RCC 7860 (cell line): ENCODE measurements at regions not wholly inside any gene's neighbourhood (a gene's known extent, or its start where the extent isn't known, plus 50 kb on each side); places are given as distances from the start of the nearest gene placed in this dataset.

ENCODE experiments used
- DNase-seq: peaks from one replicate; pipeline ENCODE4 v3.0.0-alpha.2; 2015; ENCODE audit warnings: low spot score
- FAIRE-seq: peaks from 2 replicates; lab custom pipeline; 2012; peaks lifted over from hg19 to GRCh38; lab: Jason Lieb, UNC

DNA sequence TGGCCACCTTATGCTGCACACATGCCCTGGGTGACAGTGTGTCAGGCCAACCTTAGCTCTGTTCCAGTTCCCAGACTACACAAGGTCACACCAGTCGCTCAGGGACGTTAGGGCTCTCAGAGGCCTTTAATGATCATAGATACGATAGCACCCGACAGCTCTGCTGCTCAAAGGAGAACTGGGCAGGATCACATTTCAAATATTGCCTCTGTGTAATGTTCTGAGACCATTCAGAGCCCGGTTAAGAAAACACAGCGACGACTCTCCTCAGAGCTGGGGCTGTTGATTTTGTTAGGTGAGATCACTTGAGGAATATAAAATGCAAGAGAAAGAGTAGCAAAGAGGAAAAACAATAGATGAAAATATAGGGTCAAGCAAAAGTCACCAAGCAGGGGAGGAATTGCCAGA is 166.6 kb upstream of the TANK start:
- no peak for DNase-seq
- FAIRE-seq = no peak

DNA sequence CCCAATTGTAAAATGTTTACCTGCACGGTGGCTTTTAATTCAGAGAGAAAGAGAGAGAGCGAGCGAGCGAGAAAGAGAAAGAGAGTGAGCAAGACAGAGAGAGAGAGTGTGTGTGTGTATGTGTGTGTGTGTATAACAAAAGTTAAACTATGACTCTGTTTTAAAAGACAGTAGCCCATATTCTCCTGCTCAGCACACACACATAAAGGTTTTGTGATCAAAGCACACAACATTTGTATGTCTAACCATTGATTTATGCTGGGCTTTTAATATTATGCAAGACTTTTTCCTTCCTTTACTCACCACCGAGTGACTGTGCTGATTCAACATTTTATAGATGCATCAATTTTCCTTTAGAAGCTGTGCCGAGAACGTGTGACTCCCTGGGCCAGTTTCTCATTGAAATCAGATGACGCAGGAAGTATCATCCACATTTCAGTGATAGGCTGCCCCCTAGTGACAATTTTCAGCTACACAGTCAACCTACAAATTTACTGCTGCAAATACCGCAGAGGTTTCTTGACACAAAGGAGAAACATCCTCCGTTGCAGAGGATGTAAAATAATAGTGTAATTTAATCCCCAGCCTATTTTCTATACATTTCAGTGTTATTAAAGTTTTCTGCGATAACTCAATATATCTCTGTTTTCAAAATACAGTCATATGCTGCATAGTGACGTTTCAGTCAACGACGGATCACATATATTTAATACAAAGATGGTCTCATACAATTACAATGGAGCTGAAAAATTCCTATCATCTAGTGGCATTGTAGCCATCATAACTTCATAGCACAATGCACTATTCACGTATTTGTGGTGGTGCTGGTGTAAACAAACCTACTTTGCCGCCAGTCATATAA is 165.9 kb upstream of the TANK start:
- peak; percentile 62 for FAIRE-seq

DNA sequence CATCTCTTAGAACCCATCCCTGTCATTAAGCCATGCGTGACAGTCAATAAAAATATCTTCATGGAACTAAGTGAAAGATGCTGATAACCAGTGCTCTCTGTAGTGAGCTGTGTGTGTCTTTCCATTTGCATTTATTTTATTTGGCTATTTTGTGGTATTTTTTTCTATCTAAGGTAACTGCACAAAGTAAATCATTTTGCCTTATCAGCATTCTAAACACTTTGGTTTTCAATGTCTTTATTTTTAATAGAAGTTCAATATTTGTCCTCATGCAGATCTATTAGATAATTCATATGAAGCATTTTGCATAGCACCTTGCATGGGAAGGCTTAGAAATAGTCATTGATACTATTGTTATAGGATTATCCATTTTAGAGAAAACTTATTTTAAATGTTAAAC is 163.6 kb upstream of the TANK start:
- FAIRE-seq (no peak), DNase-seq (no peak)

More for the DNA sequence above, 165.9 kb upstream of the TANK start:
- DNase-seq = peak; percentile 70

DNA sequence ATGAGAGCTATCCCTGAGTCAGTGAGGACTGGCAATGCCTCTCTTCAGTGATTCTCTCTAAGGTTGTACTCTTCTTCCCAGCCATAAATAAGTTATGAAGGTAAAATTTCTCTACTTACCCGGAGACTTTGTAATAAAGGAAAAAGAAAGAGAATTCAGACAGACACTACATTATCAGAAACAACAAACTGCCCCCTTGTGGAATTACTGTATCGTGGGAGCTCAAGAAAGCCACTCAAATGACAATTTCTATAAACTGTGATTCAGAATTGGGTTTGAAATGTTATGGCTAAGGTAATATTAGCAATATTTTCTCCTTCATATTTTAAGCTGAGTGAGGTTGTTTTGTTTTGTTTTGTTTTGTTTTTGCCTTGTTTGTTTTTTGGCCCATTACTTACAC is 155.8 kb upstream of the TANK start:
- no peak for FAIRE-seq
- DNase-seq = no peak

DNA sequence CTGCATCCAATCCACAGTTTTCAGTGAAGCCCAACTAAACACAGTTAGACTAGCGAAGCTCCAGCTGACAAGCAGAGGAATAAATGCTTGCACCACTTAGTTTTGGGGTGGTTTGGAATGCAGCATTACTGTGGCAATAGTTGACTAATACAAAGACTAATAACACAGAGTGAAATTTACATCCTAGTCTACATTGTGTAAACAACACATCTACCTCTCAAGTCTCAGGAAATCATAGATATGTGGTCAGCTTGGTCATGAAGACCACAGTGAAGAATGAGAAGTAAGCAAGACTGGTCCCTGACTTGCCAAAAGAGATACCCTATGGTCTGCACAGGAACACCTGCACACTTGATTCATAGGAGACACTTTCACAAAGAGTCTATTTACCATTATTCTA is 155.1 kb upstream of the TANK start:
- DNase-seq (no peak), FAIRE-seq (no peak)

DNA sequence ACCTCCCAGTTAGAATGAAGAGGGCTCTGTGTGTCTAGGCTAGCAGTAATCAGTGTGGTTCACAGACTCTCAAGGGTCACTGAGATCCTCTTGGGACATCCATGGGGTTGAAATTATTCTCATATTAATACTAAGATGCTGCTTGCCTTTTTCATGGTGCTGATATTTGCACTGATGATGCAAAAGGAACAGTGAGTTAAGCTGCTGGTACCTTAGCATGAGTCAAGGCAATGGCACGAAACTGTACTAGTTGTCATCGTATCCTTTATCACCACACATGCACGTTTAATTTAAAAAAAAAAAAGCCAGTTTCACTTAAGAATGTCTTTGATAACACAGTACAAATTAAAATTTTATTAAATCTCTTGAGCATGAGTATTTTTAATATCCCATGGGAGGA is 151.9 kb upstream of the TANK start:
- FAIRE-seq (no peak), DNase-seq (no peak)

DNA sequence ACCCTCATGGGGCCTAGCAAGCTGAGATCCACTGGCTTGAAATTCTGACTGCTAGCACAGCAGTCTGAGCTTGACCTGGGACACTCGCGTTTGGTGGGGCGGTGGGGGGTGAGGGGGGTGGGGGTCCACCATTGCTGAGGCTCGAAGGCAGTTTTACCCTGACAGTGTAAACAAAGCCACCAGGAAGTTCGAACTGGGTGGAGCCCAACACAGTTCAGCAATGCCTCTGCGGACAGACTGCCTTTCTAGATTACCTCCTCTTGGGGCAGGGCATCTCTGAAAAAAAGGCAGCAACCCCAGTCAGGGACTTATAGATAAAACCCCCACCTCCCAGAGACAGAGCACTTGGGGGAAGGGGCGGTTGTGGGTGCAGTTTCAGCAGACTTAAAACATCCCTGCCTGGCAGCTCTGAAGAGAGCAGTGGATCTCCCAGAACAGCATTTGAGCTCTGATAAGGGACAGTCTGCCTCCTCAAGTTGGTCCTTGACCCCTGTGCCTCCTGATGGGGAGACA is 149.7 kb upstream of the TANK start:
- DNase-seq (no peak), FAIRE-seq (no peak)

DNA sequence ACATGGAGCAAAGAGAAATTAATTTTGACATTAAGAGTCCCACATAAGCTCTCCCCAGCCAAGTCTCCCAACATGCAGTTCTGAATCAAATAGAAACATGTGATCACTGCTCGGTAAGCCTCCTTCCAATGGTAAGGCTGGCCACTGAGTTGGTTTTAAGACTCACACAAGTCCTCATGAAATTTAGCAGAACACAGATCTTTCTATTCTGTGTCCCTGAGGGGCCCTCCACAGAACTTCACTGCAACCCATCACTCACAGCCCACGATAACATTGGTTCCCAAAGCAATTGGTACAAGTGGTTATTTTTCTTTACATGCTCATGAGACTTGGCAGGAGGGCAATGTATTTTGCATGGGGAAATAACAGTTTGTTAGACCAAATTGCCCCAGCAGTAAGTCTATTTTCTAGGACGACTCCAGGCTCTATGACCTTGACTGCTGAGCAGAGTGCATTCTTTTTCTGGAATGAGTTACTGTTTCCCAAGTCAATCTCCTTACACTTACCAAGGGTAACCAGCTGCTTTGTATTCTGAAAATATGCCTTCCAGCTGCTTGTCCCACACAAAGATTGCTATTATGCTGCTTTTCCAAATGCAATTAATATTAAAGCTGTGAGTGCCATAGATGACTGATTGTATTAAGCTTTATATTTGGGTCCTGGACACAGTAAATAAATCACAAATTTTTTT is 142.3 kb upstream of the TANK start:
- DNase-seq (no peak), FAIRE-seq (no peak)

DNA sequence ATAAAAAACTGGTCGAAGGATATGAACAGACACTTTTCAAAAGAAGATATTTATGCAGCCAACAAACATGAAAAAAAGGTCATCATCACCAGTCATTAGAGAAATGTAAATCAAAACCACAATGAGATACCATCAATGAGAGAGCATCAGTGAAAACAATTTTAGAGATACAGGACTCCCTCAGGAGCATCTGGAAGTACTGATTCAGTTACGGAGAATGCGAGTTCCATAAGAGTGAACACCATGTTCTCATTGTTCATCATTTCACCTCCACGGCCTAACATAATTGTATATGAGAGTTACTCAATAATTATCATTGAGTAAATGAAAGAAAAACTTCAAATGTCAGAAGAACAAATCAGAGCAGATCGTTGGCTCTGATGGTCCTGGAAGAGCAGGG is 140.9 kb upstream of the TANK start:
- DNase-seq = no peak
- FAIRE-seq = no peak

DNA sequence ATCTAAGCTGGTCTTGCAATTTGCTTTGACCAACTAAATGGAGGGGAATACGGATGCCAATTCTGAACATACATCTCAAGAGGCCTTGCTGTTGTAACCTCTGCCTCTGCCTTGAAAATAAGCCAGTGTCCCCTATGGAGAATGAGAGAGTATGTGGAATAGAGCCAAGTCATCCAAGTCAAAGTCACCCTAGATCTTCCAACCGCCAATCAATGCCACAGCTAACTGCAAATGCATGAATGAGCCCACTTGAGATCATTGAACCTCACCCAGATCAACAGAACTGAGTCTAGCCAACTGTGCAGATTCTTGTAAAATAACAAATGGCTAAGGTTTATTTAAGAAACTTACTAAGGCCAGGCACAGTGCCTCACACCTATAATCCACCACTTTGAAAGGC is 139.8 kb upstream of the TANK start:
- DNase-seq (no peak), FAIRE-seq (no peak)

DNA sequence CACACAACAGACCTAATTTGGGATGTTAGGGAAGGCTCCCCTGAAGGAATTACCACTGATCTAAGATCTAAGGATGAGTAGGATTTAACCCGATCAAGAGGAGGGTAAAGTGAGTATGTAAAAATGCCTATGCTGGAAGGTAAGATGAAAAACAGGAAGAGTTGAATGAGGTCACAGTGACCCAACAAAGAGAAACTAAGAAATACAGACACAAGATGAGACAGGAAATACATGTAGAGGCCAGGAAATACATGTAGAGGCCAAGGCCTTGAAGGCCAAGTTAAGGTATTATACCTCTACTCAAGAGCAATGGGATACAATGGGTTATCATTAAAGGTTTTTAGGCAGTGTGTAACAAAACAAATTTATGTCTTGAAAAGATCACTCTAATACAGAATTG is 131.6 kb upstream of the TANK start:
- FAIRE-seq (no peak), DNase-seq (no peak)

DNA sequence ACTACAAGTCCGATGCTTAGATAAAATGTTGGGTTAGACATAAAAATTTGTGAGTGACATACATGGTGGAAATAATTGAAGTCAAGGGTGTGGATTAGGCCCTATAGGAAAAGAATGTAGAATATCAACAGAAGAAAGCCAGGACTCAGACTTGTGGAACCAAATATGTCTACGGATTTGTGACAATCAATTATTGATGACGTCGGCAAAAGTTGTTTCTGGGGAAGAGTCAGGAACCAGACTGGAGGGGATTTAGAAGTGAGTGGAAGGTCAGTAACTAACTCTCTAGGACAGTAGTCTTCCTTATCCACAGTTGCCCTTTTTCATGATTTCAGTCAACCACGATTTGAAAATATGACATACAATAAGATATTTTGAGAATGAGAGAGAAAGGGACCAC is 130.9 kb upstream of the TANK start:
- FAIRE-seq (no peak), DNase-seq (no peak)

DNA sequence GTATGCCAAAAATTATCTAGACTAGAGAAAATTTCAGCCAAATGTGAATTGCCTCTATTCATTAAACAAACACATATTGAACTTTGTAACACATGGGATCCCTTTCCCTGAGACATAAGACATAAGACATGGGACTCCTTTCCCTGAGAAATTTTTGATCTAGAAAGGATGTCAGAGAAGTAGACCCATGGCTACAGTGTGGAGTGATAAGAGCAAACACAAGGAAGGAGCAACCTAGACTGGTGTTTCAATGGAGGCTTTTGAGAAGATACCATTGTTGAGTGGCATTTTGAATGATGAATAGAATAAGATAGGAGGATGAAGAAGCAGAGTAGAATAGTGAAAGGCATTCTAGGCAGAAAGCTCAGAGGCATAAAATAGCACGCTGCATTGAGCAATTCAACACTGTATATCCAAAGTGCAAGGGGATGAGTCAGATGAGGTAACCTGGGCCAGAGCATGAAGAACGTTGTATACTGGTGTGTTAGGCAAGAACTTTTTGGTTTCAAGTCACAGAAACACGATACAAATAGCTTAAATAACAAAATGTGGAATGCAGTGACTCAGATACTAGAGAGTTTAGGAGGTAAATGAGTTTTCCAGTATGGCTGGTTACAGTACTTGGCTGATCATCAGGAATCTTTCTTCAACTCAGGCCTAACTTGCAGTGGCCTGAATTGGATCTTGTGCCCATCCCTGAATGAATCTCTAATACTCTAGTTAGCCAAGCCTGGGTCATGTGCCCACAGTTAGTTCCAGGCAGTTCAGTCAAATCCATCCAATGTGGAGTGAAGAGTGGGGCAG is 129.8 kb upstream of the TANK start:
- peak; percentile 87 for FAIRE-seq
- DNase-seq = peak; percentile 78

DNA sequence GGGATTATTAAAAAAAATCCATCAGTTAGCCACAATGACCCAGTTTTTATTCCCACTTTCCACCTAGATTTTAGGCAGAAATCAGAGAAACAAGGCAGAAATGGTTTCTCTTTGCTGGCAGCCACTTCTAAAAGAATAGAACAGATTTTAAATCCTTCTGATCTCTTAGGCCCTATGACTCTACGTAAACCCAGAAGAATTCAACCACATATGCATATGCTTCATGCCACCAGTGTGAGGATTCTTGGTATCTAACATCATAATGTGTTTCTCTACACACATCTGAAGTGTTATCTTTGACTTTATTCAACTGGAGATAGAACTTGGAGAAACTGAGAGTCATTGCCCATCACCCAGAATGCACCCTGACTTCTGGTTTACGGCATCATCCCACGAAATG is 128.7 kb upstream of the TANK start:
- FAIRE-seq = no peak
- no peak for DNase-seq

DNA sequence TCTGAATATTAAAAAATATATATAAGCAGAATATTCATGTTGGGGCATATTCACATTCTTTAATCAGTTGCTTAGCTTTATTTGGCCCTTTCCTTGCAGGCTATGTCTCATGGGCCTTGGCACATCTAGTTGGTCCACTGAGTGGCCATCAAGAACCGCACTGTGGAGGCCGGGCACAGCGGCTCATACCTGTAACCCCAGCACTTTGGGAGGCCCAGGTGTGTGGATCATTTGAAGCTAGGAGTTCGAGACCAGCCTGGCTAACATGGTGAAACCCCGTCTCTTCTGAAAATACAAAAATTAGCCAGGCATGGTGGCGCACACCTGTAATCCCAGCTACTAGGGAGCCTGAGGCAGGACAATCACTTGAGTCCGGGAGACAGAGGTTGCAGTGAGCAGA is 127.6 kb upstream of the TANK start:
- FAIRE-seq = no peak
- DNase-seq = no peak

DNA sequence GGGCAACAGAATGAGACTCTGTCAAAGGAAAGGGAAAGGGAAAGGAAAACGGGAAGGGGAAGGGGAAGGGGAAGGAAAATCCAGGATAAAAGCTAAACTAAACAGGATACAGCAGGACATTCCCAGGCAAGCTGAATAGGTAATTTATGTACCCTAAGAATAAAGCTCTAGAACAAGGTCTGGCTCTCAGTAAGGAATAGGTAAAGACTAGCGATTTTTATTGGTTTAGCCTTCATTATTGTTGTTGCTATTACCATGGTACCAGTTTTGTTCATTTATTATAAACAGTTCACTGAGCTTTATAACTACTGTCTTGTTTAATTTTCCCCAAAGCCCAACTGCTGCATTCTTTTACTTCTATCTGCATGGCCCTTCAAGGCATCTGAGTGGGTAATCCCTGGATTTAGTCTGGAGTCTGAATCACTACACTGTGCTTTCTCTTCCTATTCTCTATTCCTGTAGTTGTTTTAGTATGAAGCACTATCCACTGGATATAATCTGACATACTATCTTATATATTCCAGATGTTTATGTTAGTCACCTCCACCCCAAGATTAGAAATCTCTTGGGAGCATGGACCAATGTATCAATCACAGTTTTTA is 127.1 kb upstream of the TANK start:
- no peak for DNase-seq
- no peak for FAIRE-seq

DNA sequence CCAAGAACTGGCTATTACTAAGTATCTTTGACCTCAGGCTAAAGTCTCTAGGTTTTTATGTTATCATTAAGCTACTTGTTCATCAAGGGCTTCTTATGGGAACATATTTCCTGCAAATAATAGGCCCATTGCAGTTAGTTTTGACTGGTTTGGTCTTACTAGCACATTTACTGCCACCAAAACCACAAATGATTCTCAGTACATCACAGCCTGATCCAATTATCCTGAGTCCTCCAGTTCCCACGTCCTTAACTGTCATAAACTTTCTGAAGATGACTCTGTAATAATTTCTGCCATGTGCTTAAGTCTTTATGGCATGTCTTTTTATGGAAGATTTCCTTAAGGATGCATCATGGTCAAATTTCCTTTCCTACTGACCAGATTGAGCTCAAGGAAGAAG is 123.3 kb upstream of the TANK start:
- DNase-seq = no peak
- FAIRE-seq = no peak

DNA sequence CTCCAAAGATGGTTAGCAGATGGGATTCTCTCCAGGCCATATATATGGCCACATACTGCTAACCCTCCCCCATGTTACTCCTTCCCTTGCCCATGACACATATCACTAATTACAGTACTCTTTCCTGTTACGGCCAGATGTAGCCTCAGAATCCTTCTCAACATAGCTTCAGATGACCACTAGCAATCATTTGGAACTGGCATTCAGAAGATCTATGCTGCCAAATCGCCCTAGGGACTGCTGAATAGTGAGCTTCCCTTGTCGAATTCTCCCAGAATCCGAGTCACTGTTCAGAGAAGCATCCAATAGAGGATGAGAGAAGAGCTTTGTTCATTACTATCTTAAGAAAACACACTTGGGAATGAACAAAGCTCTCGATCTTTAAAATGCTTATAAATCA is 121.2 kb upstream of the TANK start:
- FAIRE-seq = no peak
- no peak for DNase-seq

DNA sequence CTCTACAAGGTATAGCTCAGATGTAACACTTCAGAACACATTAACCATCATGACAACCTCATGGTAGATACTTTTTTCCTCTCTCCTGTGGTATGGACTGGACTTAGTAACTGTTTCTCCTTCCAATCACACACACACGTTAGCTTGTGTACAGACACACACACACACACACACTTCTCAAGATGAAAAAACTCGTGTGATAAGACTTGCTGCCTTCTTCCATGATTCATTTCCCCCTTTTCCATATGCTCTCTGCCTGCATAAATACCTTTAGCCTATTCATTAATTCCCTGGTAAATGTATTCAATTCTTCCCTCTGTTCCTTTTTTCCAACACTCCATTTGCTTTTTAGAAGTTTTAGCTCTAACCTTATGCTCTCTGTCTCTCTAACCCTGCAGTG is 118.9 kb upstream of the TANK start:
- DNase-seq (no peak), FAIRE-seq (no peak)

DNA sequence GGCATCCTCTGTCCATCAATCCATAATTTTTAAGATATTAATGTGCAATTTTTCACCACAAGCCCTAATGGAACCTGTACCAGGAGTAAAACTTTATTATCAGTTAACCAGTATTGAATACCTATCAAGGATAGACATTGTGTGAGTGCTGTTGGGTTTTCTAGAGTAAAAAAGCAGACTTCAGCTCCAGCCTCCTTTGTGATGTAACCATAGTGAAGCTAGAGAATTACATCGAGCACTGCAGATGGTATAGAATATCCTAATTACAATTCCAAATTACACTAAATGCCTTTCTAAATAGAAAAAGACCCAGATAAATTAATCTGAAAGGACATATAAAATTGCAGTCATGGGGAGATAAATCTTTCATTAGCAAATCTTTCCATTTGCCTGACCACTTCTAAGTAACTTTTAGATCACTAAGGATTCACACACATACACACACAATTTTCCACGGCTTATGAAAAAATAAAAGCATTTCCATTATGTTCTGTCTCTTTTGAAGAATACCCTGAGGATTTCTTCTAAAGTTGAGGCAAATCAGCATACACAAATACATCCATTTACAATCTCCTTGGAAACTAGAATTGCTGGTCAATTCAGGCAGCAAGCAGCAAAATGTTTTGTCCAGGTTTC is 117.1 kb upstream of the TANK start:
- DNase-seq (no peak), FAIRE-seq (no peak)
